ENCODE measurements at regions not wholly inside any gene's neighbourhood (a gene's known extent, or its start where the extent isn't known, plus 50 kb on each side); places are given as distances from the start of the nearest gene placed in this dataset.

- 70 to 88% methylated on average over 1 of the region's 1 CpG for WGBS, 2 donors (ENCODE audit: low coverage in 1 of 2)
- TF ChIP-seq EP300 (IDR thresholded peaks at IDR 0.05), result no peak
- no peak for TF ChIP-seq CTCF (IDR thresholded peaks at IDR 0.05)
- no peak for TF ChIP-seq POLR2A (IDR thresholded peaks at IDR 0.05)
- TF ChIP-seq POLR2AphosphoS5 (IDR thresholded peaks at IDR 0.05), result no peak
- ATAC-seq, result no peak
These were observed 165.5 kb downstream of the HS3ST1 start for GRCh38 chr4:11263208-11263607.

GRCh38 chr4:11261066-11261850, 167.4 kb downstream of the HS3ST1 start:
- no peaks in the 10 kb centered on the region for H3K4me1 ChIP-seq

More at GRCh38 chr4:11263208-11263607, 165.5 kb downstream of the HS3ST1 start:
- Histone ChIP-seq H3K27me3 (no peaks in the 10 kb centered on the region), H3K4me3 (no peak overlapping the region), H3K27ac (no peak overlapping the region), H3K9me3 (peaks cover 0 to 6% (median 0%) of the 10 kb centered on the region in 3 donors), H3K36me3 (no peaks in the 10 kb centered on the region), H3K4me1 (no peaks in the 10 kb centered on the region)

GRCh38 chr4:11259837-11260236, 168.9 kb downstream of the HS3ST1 start:
- Histone ChIP-seq H3K27me3 (no peaks in the 10 kb centered on the region), H3K9me3 (no peaks in the 10 kb centered on the region), H3K27ac (no peak overlapping the region)

More at GRCh38 chr4:11261066-11261850, 167.4 kb downstream of the HS3ST1 start:
- no peak for TF ChIP-seq CTCF (IDR thresholded peaks at IDR 0.05)
- no peak for TF ChIP-seq POLR2A (IDR thresholded peaks at IDR 0.05)
- TF ChIP-seq EP300 (IDR thresholded peaks at IDR 0.05), result no peak
- 91 to 100% methylated on average over 1 to 7 of the region's 7 CpGs for WGBS, 2 donors (ENCODE audit: low coverage in 1 of 2)
- Histone ChIP-seq H3K36me3 (no peaks in the 10 kb centered on the region), H3K27me3 (no peaks in the 10 kb centered on the region), H3K4me3 (no peak overlapping the region), H3K9me3 (peaks cover 0 to 6% (median 0%) of the 10 kb centered on the region in 3 donors), H3K27ac (no peak overlapping the region)
- ATAC-seq, result no peak

GRCh38 chr4:11252149-11252548, 176.5 kb downstream of the HS3ST1 start:
- no peaks in the 10 kb centered on the region for H3K27me3 ChIP-seq
- ATAC-seq, result no peak
- no peaks in the 10 kb centered on the region for H3K36me3 ChIP-seq
- no peak overlapping the region for H3K27ac ChIP-seq
- peaks cover 0 to 4% (median 0%) of the 10 kb centered on the region in 3 donors for H3K9me3 ChIP-seq
- TF ChIP-seq POLR2AphosphoS5 (IDR thresholded peaks at IDR 0.05) (no peak), POLR2A (IDR thresholded peaks at IDR 0.05) (no peak), EP300 (IDR thresholded peaks at IDR 0.05) (no peak), CTCF (IDR thresholded peaks at IDR 0.05) (no peak)
- no peaks in the 10 kb centered on the region for H3K4me1 ChIP-seq
- H3K4me3 ChIP-seq, result no peak overlapping the region
- 59 to 67% methylated on average over 1 to 3 of the region's 3 CpGs for WGBS, 2 donors (ENCODE audit: low coverage in 1 of 2)

More at GRCh38 chr4:11259837-11260236, 168.9 kb downstream of the HS3ST1 start:
- Histone ChIP-seq H3K36me3 (no peaks in the 10 kb centered on the region), H3K4me3 (no peak overlapping the region), H3K4me1 (no peaks in the 10 kb centered on the region)
- WGBS, 2 donors (ENCODE audit: low coverage in 1 of 2), result 90 to 94% methylated on average over 2 of the region's 2 CpGs
- ATAC-seq, result no peak
- TF ChIP-seq CTCF (IDR thresholded peaks at IDR 0.05) (no peak), POLR2AphosphoS5 (IDR thresholded peaks at IDR 0.05) (no peak), POLR2A (IDR thresholded peaks at IDR 0.05) (no peak), EP300 (IDR thresholded peaks at IDR 0.05) (no peak)

GRCh38 chr4:11250510-11250909, 178.2 kb downstream of the HS3ST1 start:
- H3K36me3 ChIP-seq, result no peaks in the 10 kb centered on the region
- H3K4me1 ChIP-seq, result no peaks in the 10 kb centered on the region
- TF ChIP-seq CTCF (IDR thresholded peaks at IDR 0.05) (no peak), POLR2AphosphoS5 (IDR thresholded peaks at IDR 0.05) (no peak), POLR2A (IDR thresholded peaks at IDR 0.05) (no peak), EP300 (IDR thresholded peaks at IDR 0.05) (no peak)
- no peak overlapping the region for H3K27ac ChIP-seq
- ATAC-seq, result no peak
- H3K9me3 ChIP-seq, result peaks cover 0 to 8% (median 0%) of the 10 kb centered on the region in 3 donors
- no peak overlapping the region for H3K4me3 ChIP-seq
- H3K27me3 ChIP-seq, result no peaks in the 10 kb centered on the region

All from gastroesophageal sphincter (tissue), 4 donors.